HCT116 (cell line): ENCODE measurements at regions not wholly inside any gene's neighbourhood (a gene's known extent, or its start where the extent isn't known, plus 50 kb on each side); places are given as distances from the start of the nearest gene placed in this dataset.

Experiments
- ATAC-seq: fragments of 200-7000 bp; cut with Tn5 transposase; 2 replicates; pipeline ENCODE4 v1.9.1; 2020; ENCODE audit warnings: mild to moderate bottlenecking, moderate library complexity
- BruUV-seq: library from RNA; stranded (reverse); fragments of 400-500 nt; replicated peaks from 2 replicates; lab custom pipeline; 2021; lab: Mats Ljungman, UMichigan
- CTCF ChIA-PET: fragments of 300-600 bp; sonication (Branson Sonifier 250); formaldehyde crosslinking; loops from one replicate; lab custom pipeline; 2021; ENCODE audit warnings: antibody characterized with exemption; lab: Charles Lee
- POLR2A ChIA-PET: fragments of 300-600, 350-600 bp; sonication (Branson Sonifier 250); formaldehyde crosslinking; loops from one replicate; lab custom pipeline; 2021; ENCODE audit warnings: antibody characterized with exemption; lab: Charles Lee
- RAD21 ChIA-PET, 2 experiments: fragments of 300-600 bp; sonication (Branson Sonifier 250); formaldehyde crosslinking; loops; one replicate each; lab custom pipeline; 2023; ENCODE audit warnings: low total read pairs in 2 of 2; ENCODE audit not compliant: uncharacterized antibody in 2 of 2, unreplicated experiment in 2 of 2, low non-redundant PET in 1 of 2; lab: Charles Lee
- DNase-seq: peaks from one replicate; pipeline ENCODE4 v3.0.0-alpha.2; 2010; ENCODE audit warnings: low read depth, low spot score
- H2AFZ ChIP-seq: fragments of 200-600 bp; shearing (Covaris generic), sonication (generic); 2 replicates; pipeline ENCODE4 v1.6.1; 2017; ENCODE audit warnings: low read depth, mixed run types, mixed read lengths, antibody characterized with exemption, low read length; ENCODE audit not compliant: poor library complexity, severe bottlenecking
- H3K27ac ChIP-seq: 2 replicates; pipeline ENCODE4 v1.5.1; 2012; ENCODE audit warnings: low read depth, low read length
- H3K27me3 ChIP-seq: fragments of 200-600 bp; sonication (generic); 2 replicates; pipeline ENCODE4 v1.6.1; 2016; ENCODE audit warnings: mixed run types, low read length, mixed read lengths; ENCODE audit not compliant: insufficient read depth
- H3K36me3 ChIP-seq, 2 experiments: fragments of 200-500 bp in 1 of 2; fragments of 200-600 bp in 1 of 2; sonication (Bioruptor generic) in 1 of 2; sonication (generic) in 1 of 2; 2 replicates each; pipeline versions ENCODE4 v1.5.1 to v1.6.1; 2014 to 2016; ENCODE audit warnings: low read length in 2 of 2, inconsistent platforms in 1 of 2, mixed read lengths in 1 of 2, mixed run types in 1 of 2; ENCODE audit not compliant: insufficient read depth in 2 of 2, control insufficient read depth in 1 of 2
- H3K4me1 ChIP-seq, 2 experiments: fragments of 200-600 bp in 1 of 2; sonication (generic) in 1 of 2; 2 replicates each; pipeline versions ENCODE4 v1.5.1 to v1.6.1; 2012 to 2017; ENCODE audit warnings: low read length in 2 of 2, inconsistent platforms in 1 of 2, mild to moderate bottlenecking in 1 of 2, mixed read lengths in 1 of 2, mixed run types in 1 of 2, moderate library complexity in 1 of 2; ENCODE audit not compliant: insufficient read depth in 2 of 2, control insufficient read depth in 1 of 2
- H3K4me2 ChIP-seq: fragments of 200-600 bp; sonication (generic); 2 replicates; pipeline ENCODE4 v1.6.1; 2017; ENCODE audit warnings: mixed run types, low read length, mixed read lengths
- H3K4me3 ChIP-seq, 2 experiments: fragments of 200-600 bp in 1 of 2; sonication (generic) in 1 of 2; replicated peaks in 1 of 2; 2 replicates each; pipeline ENCODE4 v1.5.1; 2011 to 2016; ENCODE audit warnings: low read length in 2 of 2, control low read depth in 1 of 2, low read depth in 1 of 2, mild to moderate bottlenecking in 1 of 2, mixed read lengths in 1 of 2, mixed run types in 1 of 2
- H3K79me2 ChIP-seq: fragments of 200-600 bp; sonication (generic); 2 replicates; pipeline ENCODE4 v1.6.1; 2017; ENCODE audit warnings: mild to moderate bottlenecking, mixed run types, low read length, moderate library complexity, mixed read lengths; ENCODE audit not compliant: insufficient read depth
- H3K9ac ChIP-seq: fragments of 200-600 bp; sonication (generic); 2 replicates; pipeline ENCODE4 v1.6.1; 2016; ENCODE audit warnings: low read length, mixed read lengths
- H3K9me2 ChIP-seq: fragments of 200-600 bp; sonication (generic), shearing (Covaris generic); 2 replicates; pipeline ENCODE4 v1.6.1; 2017; ENCODE audit warnings: mixed run types, mild to moderate bottlenecking, moderate library complexity; ENCODE audit not compliant: insufficient read depth
- H3K9me3 ChIP-seq, 2 experiments: fragments of 200-500 bp in 1 of 2; fragments of 200-600 bp in 1 of 2; sonication (Bioruptor generic) in 1 of 2; sonication (generic) in 1 of 2; 2 replicates each; pipeline ENCODE4 v1.6.1; 2014 to 2017; ENCODE audit warnings: low read length in 2 of 2, mixed read lengths in 2 of 2, inconsistent platforms in 1 of 2, low read depth in 1 of 2, mild to moderate bottlenecking in 1 of 2, mixed run types in 1 of 2, moderate library complexity in 1 of 2; ENCODE audit not compliant: control insufficient read depth in 1 of 2, insufficient read depth in 1 of 2
- H4K20me1 ChIP-seq: fragments of 200-600 bp; sonication (generic), shearing (Covaris generic); 2 replicates; pipeline ENCODE4 v1.6.1; 2017; ENCODE audit warnings: mixed run types, mild to moderate bottlenecking, moderate library complexity; ENCODE audit not compliant: insufficient read depth
- CEBPB ChIP-seq: IDR thresholded peaks from 2 replicates; pipeline ENCODE4 v1.6.1; 2012; ENCODE audit warnings: low read depth
- EGR1 ChIP-seq: IDR thresholded peaks from 2 replicates; pipeline ENCODE4 v1.6.1; 2012; ENCODE audit warnings: low read depth
- EZH2 ChIP-seq: fragments of 200-600 bp; sonication (generic); IDR thresholded peaks from 2 replicates; pipeline ENCODE4 v1.6.1; 2017; ENCODE audit warnings: antibody characterized with exemption, mixed run types
- EZH2phosphoT487 ChIP-seq: fragments of 200-600 bp; IDR thresholded peaks from 2 replicates; pipeline ENCODE4 v1.6.1; 2018; ENCODE audit warnings: antibody characterized with exemption, borderline replicate concordance
- FOSL1 ChIP-seq: IDR thresholded peaks from 2 replicates; pipeline ENCODE4 v1.6.1; 2012; ENCODE audit warnings: low read depth
- JUND ChIP-seq: IDR thresholded peaks from 2 replicates; pipeline ENCODE4 v1.6.1; 2012
- POLR2A ChIP-seq: IDR thresholded peaks from 2 replicates; pipeline ENCODE4 v1.7.0; 2011; ENCODE audit warnings: borderline replicate concordance; ENCODE audit not compliant: insufficient read depth, insufficient read length; ENCODE audit errors: extremely low read depth
- POLR2AphosphoS5 ChIP-seq: IDR thresholded peaks from 2 replicates; pipeline ENCODE4 v1.6.1; 2011; ENCODE audit warnings: mild to moderate bottlenecking, low read depth, low read length, moderate library complexity
- RAD21 ChIP-seq: IDR thresholded peaks from 2 replicates; pipeline ENCODE4 v1.6.1; 2012; ENCODE audit warnings: low read depth, mild to moderate bottlenecking
- SIN3A ChIP-seq: IDR thresholded peaks from 2 replicates; pipeline ENCODE4 v1.6.1; 2012; ENCODE audit warnings: low read depth
- SP1 ChIP-seq: IDR thresholded peaks from 2 replicates; pipeline ENCODE4 v1.6.1; 2012; ENCODE audit warnings: low read depth
- SRF ChIP-seq: IDR thresholded peaks from 2 replicates; pipeline ENCODE4 v1.6.1; 2012; ENCODE audit warnings: low read depth
- TCF7L2 ChIP-seq: IDR thresholded peaks from 2 replicates; pipeline ENCODE4 v1.7.0; 2011; ENCODE audit warnings: borderline replicate concordance, inconsistent platforms; ENCODE audit not compliant: insufficient read depth, insufficient read length; ENCODE audit errors: extremely low read depth
- YY1 ChIP-seq: IDR thresholded peaks from 2 replicates; pipeline ENCODE4 v1.6.1; 2011; ENCODE audit warnings: low read length, low read depth, moderate library complexity, mild to moderate bottlenecking; ENCODE audit not compliant: insufficient replicate concordance; ENCODE audit errors: extremely low read depth
- ZFX ChIP-seq: fragments of 450-650 bp; IDR thresholded peaks from 2 replicates; pipeline ENCODE4 v1.6.1; 2017
- ZNF274 ChIP-seq: fragments of 200-500 bp; sonication (Bioruptor generic); IDR thresholded peaks from 2 replicates; pipeline ENCODE4 v1.6.1; 2014; ENCODE audit warnings: mild to moderate bottlenecking, low read depth, low read length, inconsistent platforms
- intact Hi-C: fragments of 100-400 bp; cut with micrococcal nuclease; formaldehyde crosslinking; loops from 2 replicates; pipeline ENCODE4 v1.10.0; 2022
- TF ChIP-seq, protein P1 (sequence below): IDR thresholded peaks from 2 replicates; pipeline ENCODE4 v1.6.1; 2012; ENCODE audit warnings: low read depth

DNA sequence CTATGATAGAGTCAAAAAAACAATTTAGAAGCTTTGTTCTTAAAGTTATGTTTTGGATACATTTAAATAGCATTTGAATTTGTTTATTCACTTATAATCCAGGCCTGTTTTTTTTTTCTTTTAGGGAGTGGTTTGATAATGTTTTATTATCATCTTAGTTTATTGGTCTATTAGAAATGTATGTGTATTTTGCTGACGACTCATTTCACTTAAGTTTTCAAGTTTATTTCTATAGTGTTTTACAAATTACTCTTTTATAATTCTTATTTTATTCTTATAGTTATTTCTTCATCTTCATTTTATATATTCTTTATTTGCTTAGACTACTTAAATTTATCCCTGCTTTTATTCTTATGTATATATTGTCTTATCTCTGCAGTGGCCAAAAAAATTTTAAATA is 804.5 kb downstream of the NR4A2 start:
- CTCF ChIA-PET: no interaction called here
- H3K9me2 ChIP-seq: no peaks in the 10 kb centered on the region
- H3K9ac ChIP-seq: no peak overlapping the region
- no peak overlapping the region for H3K27ac ChIP-seq
- no peak overlapping the region for H2AFZ ChIP-seq
- ATAC-seq: no peak
- H3K36me3 ChIP-seq: no peaks in the 10 kb centered on the region
- no peaks in the 10 kb centered on the region for H3K4me1 ChIP-seq
- no peaks in the 10 kb centered on the region for H3K79me2 ChIP-seq
- intact Hi-C loops: no loop called here
- BruUV-seq: no TSS peak
- no peak overlapping the region for H3K4me2 ChIP-seq
- RAD21 ChIA-PET: no interaction called here
- H4K20me1 ChIP-seq: no peaks in the 10 kb centered on the region
- no peak overlapping the region for H3K4me3 ChIP-seq
- TF ChIP-seq RAD21 (no peak), EGR1 (no peak), ZNF274 (no peak), YY1 (no peak), POLR2AphosphoS5 (no peak), SIN3A (no peak), POLR2A (no peak), JUND (no peak), EZH2phosphoT487 (no peak), TCF7L2 (no peak), ZFX (no peak), CEBPB (no peak), SP1 (no peak), EZH2 (no peak), SRF (no peak), FOSL1 (no peak)
- TF ChIP-seq, protein P1, sequence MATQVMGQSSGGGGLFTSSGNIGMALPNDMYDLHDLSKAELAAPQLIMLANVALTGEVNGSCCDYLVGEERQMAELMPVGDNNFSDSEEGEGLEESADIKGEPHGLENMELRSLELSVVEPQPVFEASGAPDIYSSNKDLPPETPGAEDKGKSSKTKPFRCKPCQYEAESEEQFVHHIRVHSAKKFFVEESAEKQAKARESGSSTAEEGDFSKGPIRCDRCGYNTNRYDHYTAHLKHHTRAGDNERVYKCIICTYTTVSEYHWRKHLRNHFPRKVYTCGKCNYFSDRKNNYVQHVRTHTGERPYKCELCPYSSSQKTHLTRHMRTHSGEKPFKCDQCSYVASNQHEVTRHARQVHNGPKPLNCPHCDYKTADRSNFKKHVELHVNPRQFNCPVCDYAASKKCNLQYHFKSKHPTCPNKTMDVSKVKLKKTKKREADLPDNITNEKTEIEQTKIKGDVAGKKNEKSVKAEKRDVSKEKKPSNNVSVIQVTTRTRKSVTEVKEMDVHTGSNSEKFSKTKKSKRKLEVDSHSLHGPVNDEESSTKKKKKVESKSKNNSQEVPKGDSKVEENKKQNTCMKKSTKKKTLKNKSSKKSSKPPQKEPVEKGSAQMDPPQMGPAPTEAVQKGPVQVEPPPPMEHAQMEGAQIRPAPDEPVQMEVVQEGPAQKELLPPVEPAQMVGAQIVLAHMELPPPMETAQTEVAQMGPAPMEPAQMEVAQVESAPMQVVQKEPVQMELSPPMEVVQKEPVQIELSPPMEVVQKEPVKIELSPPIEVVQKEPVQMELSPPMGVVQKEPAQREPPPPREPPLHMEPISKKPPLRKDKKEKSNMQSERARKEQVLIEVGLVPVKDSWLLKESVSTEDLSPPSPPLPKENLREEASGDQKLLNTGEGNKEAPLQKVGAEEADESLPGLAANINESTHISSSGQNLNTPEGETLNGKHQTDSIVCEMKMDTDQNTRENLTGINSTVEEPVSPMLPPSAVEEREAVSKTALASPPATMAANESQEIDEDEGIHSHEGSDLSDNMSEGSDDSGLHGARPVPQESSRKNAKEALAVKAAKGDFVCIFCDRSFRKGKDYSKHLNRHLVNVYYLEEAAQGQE: no peak
- TF ChIP-seq, all 23 proteins: peak for 0
- H3K9me3 ChIP-seq: no peaks in the 10 kb centered on the region
- no peaks in the 10 kb centered on the region for H3K27me3 ChIP-seq
- POLR2A ChIA-PET: no interaction called here
- no peak for DNase-seq
